Esophagus muscularis mucosa (tissue), 3 donors: ENCODE measurements at regions not wholly inside any gene's neighbourhood (a gene's known extent, or its start where the extent isn't known, plus 50 kb on each side); places are given as distances from the start of the nearest gene placed in this dataset.

Experiments used
- CTCF ChIP-seq, 3 experiments: fragments of 200-600 bp in 2 of 3; fragments of 450-650 bp in 1 of 3; sonication (generic) in 2 of 3; IDR thresholded peaks; one replicate each; pipeline ENCODE4 v1.5.1; 2017 to 2019; ENCODE audit warnings: antibody characterized with exemption in 3 of 3, mild to moderate bottlenecking in 2 of 3, moderate library complexity in 1 of 3
- POLR2A ChIP-seq: fragments of 450-650 bp; IDR thresholded peaks from one replicate; pipeline ENCODE4 v1.6.1; 2017; ENCODE audit warnings: antibody characterized with exemption, moderate library complexity, mild to moderate bottlenecking, low read depth
- POLR2AphosphoS5 ChIP-seq, 2 donors: sonication (generic); formaldehyde crosslinking; IDR thresholded peaks; one replicate each; pipeline ENCODE4 v1.6.1; 2017; ENCODE audit warnings: antibody characterized with exemption in 2 of 2

- no peak for TF ChIP-seq POLR2A
- TF ChIP-seq CTCF (IDR thresholded peaks at IDR 0.05) = no peak
- no peak for TF ChIP-seq POLR2AphosphoS5 (IDR thresholded peaks at IDR 0.05)
Measured at GRCh38 chr6:91352321-91352720, 765.4 kb upstream of the MAP3K7 start.
